Fibroblast of lung (primary cell): ENCODE measurements at regions not wholly inside any gene's neighbourhood (a gene's known extent, or its start where the extent isn't known, plus 50 kb on each side); places are given as distances from the start of the nearest gene placed in this dataset.

ENCODE experiments used
- DNase-seq, 2 donors: peaks; one replicate each; pipeline versions ENCODE4 v3.0.0 to v3.0.0-alpha.2; 2010; ENCODE audit warnings: low read depth in 2 of 2
- H2AFZ ChIP-seq: 2 replicates; pipeline ENCODE4 v1.5.1; 2012; ENCODE audit warnings: low read length, control low read depth, inconsistent platforms
- H3K27ac ChIP-seq: 2 replicates; pipeline ENCODE4 v1.5.1; 2011; ENCODE audit warnings: low read length, control low read depth; ENCODE audit not compliant: insufficient read depth
- H3K27me3 ChIP-seq: 2 replicates; pipeline ENCODE4 v1.5.1; 2011; ENCODE audit warnings: mild to moderate bottlenecking, low read length; ENCODE audit not compliant: control insufficient read depth, insufficient read depth
- H3K36me3 ChIP-seq: 2 replicates; pipeline ENCODE4 v1.5.1; 2011; ENCODE audit warnings: low read length; ENCODE audit not compliant: control insufficient read depth, insufficient read depth
- H3K4me1 ChIP-seq: 2 replicates; pipeline ENCODE4 v1.5.1; 2011; ENCODE audit warnings: low read length; ENCODE audit not compliant: control insufficient read depth, insufficient read depth; ENCODE audit errors: extremely low read depth
- H3K4me2 ChIP-seq: 2 replicates; pipeline ENCODE4 v1.5.1; 2011; ENCODE audit warnings: low read length, control low read depth; ENCODE audit not compliant: insufficient read depth; ENCODE audit errors: extremely low read depth
- H3K4me3 ChIP-seq, 4 experiments: fragments of 200-600 bp in 1 of 4; sonication (generic) in 1 of 4; replicated peaks in 1 of 4; 2 replicates each; pipeline ENCODE4 v1.5.1; 2011 to 2016; ENCODE audit warnings: low read length in 4 of 4, low read depth in 3 of 4, mild to moderate bottlenecking in 3 of 4, control low read depth in 2 of 4, inconsistent platforms in 1 of 4, mixed read lengths in 1 of 4; ENCODE audit not compliant: insufficient read depth in 1 of 4; ENCODE audit errors: control extremely low read depth in 1 of 4
- H3K79me2 ChIP-seq: 2 replicates; pipeline ENCODE4 v1.5.1; 2012; ENCODE audit warnings: mild to moderate bottlenecking, low read length, inconsistent platforms; ENCODE audit not compliant: control insufficient read depth, insufficient read depth
- H3K9ac ChIP-seq: 2 replicates; pipeline ENCODE4 v1.5.1; 2011; ENCODE audit warnings: mild to moderate bottlenecking, low read length, control low read depth; ENCODE audit not compliant: insufficient read depth
- H3K9me3 ChIP-seq: 2 replicates; pipeline ENCODE4 v1.5.1; 2012; ENCODE audit warnings: low read depth, low read length; ENCODE audit not compliant: control insufficient read depth, insufficient read depth
- H4K20me1 ChIP-seq: 2 replicates; pipeline ENCODE4 v1.5.1; 2011; ENCODE audit warnings: low read length; ENCODE audit not compliant: control insufficient read depth, insufficient read depth; ENCODE audit errors: extremely low read depth
- CTCF ChIP-seq, 2 donors: IDR thresholded peaks in 1 of 2; conservative IDR thresholded peaks in 1 of 2; 1 replicate in 1 of 2; 2 replicates in 1 of 2; pipeline ENCODE4 v1.5.1; 2011 to 2012; ENCODE audit warnings: low read length in 2 of 2, control low read depth in 1 of 2, inconsistent platforms in 1 of 2, low read depth in 1 of 2, mild to moderate bottlenecking in 1 of 2
- EZH2 ChIP-seq: IDR thresholded peaks from 2 replicates; pipeline ENCODE4 v1.5.1; 2012; ENCODE audit warnings: low read length, control low read depth, mild to moderate bottlenecking; ENCODE audit errors: missing control alignments

GRCh38 chr18:40037356-40037755 is 1917.7 kb upstream of the PIK3C3 start:
- Histone ChIP-seq H3K79me2 (no peaks in the 10 kb centered on the region), H3K27ac (no peak overlapping the region), H3K36me3 (no peaks in the 10 kb centered on the region), H3K27me3 (no peaks in the 10 kb centered on the region), H2AFZ (no peak overlapping the region), H4K20me1 (no peaks in the 10 kb centered on the region), H3K9me3 (no peaks in the 10 kb centered on the region), H3K9ac (no peak overlapping the region), H3K4me3 (no peak overlapping the region), H3K4me1 (no peaks in the 10 kb centered on the region), H3K4me2 (no peak overlapping the region)
- TF ChIP-seq EZH2 (no peak), CTCF (conservative IDR thresholded peaks at IDR 0.05 in 1 of 2, IDR thresholded peaks at IDR 0.05 in 1 of 2; ENCODE audit: low read depth in 1 of 2, low read length in 2 of 2) (no peak)
- DNase-seq = no peak

DNA sequence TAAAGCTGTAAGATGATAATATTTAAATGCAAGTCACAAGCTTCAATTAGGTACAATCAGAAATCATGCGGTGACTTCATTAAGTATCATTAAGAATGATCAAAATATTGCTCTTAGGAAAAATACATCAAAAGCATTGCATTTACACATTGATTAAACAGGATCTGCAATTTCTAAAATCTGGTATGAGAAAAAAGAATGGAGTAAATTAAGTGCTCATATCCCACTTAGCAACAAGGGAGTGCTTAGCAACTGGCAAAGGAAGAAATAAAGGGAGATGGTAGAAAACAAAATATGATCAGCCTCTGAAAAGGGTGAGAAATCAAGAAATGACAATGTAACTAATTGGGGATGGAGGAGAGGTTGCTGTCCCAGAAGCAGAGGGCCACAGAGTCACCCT is 1918.2 kb upstream of the PIK3C3 start:
- no peaks in the 10 kb centered on the region for H3K27me3 ChIP-seq
- no peak overlapping the region for H2AFZ ChIP-seq
- TF ChIP-seq EZH2 = no peak
- no peak for TF ChIP-seq CTCF (conservative IDR thresholded peaks at IDR 0.05 in 1 of 2, IDR thresholded peaks at IDR 0.05 in 1 of 2; ENCODE audit: low read depth in 1 of 2, low read length in 2 of 2)
- no peaks in the 10 kb centered on the region for H3K36me3 ChIP-seq
- no peaks in the 10 kb centered on the region for H3K4me1 ChIP-seq
- H3K79me2 ChIP-seq = no peaks in the 10 kb centered on the region
- H4K20me1 ChIP-seq = no peaks in the 10 kb centered on the region
- no peak overlapping the region for H3K4me2 ChIP-seq
- no peaks in the 10 kb centered on the region for H3K9me3 ChIP-seq
- no peak overlapping the region for H3K4me3 ChIP-seq
- no peak overlapping the region for H3K9ac ChIP-seq
- DNase-seq = no peak
- no peak overlapping the region for H3K27ac ChIP-seq

- DNase-seq = no peak
- Histone ChIP-seq H3K27me3 (no peaks in the 10 kb centered on the region), H3K9me3 (no peaks in the 10 kb centered on the region), H2AFZ (no peak overlapping the region), H4K20me1 (no peaks in the 10 kb centered on the region), H3K27ac (no peak overlapping the region), H3K4me2 (no peak overlapping the region), H3K79me2 (no peaks in the 10 kb centered on the region), H3K9ac (no peak overlapping the region), H3K4me3 (no peak overlapping the region), H3K36me3 (no peaks in the 10 kb centered on the region), H3K4me1 (no peaks in the 10 kb centered on the region)
- TF ChIP-seq CTCF (conservative IDR thresholded peaks at IDR 0.05 in 1 of 2, IDR thresholded peaks at IDR 0.05 in 1 of 2; ENCODE audit: low read depth in 1 of 2, low read length in 2 of 2) (no peak), EZH2 (no peak)
Measured at GRCh38 chr18:40035966-40036365, 1919.1 kb upstream of the PIK3C3 start.
